ENCODE measurements at regions not wholly inside any gene's neighbourhood (a gene's known extent, or its start where the extent isn't known, plus 50 kb on each side); places are given as distances from the start of the nearest gene placed in this dataset.

- TF ChIP-seq CHD7 (IDR thresholded peaks at IDR 0.05; ENCODE audit: insufficient replicate concordance, low read length): no peak
- no peak for TF ChIP-seq ASH2L (IDR thresholded peaks at IDR 0.05; ENCODE audit: low read length)
- TF ChIP-seq CREB1 (IDR thresholded peaks at IDR 0.05): no peak
- TF ChIP-seq SUZ12 (IDR thresholded peaks at IDR 0.05; ENCODE audit: low read length): no peak
- TF ChIP-seq EP300 (IDR thresholded peaks at IDR 0.05; ENCODE audit: borderline replicate concordance in 1 of 2, low read depth in 2 of 2, low read length in 2 of 2): no peak
- TF ChIP-seq ZNF274 (IDR thresholded peaks at IDR 0.05; ENCODE audit: borderline replicate concordance, extremely low read depth, low read length): no peak
- no peak for TF ChIP-seq CTCF (IDR thresholded peaks at IDR 0.05; ENCODE audit: control extremely low read depth in 1 of 3, insufficient read depth in 1 of 3, low read depth in 1 of 3, low read length in 3 of 3)
- no peak for TF ChIP-seq SRF (IDR thresholded peaks at IDR 0.05; ENCODE audit: low read depth, low read length)
- no peak for TF ChIP-seq RAD21 (IDR thresholded peaks at IDR 0.05 in 1 of 2, conservative IDR thresholded peaks at IDR 0.05 in 1 of 2; ENCODE audit: low read depth in 2 of 2, low read length in 2 of 2)
- no peak for TF ChIP-seq SP1 (IDR thresholded peaks at IDR 0.05; ENCODE audit: low read depth, low read length)
These were observed 502.1 kb downstream of the DMAC1 start (continued) for GRCh38 chr9:7297521-7297920.

Measured in H1 (cell line).